ENCODE measurements at regions not wholly inside any gene's neighbourhood (a gene's known extent, or its start where the extent isn't known, plus 50 kb on each side); places are given as distances from the start of the nearest gene placed in this dataset.
"Not testable (repeated sequence)": the region's sequence is repeated elsewhere in the genome, so short reads cannot be mapped to it uniquely, and the experiment has no call there.

DNA sequence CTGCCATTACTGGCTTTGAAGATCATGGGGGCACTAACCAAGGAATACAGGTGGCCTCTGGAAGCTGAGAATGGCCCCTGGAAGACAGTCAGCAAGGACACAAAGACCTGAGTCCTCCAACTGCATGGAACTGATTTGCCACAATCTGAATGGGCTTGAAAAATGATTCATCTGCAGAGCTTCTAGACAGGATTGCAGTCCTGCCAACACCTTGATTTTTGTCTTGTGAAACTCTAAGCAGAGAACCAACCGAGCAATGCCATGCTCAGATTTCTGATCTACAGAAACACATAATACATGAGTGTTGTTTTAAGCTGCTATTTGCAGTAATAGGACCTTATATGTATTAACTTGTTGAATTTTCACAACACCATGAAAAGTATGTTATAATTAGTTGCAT, 66.1 kb upstream of the SLC13A1 start:
- in situ Hi-C loops (cut with HindIII; ENCODE audit: low sequenced_read_pairs), result no loop called here

DNA sequence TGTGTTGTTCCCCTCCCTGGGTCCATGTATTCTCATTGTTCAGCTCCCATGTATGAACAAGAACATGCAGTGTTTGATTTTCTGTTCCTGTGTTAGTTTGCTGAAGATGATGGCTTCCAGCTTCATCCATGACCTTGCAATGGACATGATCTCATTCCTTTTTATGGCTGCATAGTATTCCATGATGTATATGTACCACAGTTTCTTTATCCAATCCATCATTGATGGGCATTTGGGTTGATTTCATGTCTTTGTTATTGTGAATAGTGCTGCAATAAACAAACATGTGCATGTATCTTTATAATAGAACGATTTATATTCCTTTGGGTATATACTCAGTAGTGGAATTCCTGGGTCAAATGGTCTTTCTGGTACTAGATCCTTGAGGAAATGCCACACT, 65.1 kb upstream of the SLC13A1 start:
- in situ Hi-C loops (cut with HindIII; ENCODE audit: low sequenced_read_pairs), result not testable (repeated sequence)

DNA sequence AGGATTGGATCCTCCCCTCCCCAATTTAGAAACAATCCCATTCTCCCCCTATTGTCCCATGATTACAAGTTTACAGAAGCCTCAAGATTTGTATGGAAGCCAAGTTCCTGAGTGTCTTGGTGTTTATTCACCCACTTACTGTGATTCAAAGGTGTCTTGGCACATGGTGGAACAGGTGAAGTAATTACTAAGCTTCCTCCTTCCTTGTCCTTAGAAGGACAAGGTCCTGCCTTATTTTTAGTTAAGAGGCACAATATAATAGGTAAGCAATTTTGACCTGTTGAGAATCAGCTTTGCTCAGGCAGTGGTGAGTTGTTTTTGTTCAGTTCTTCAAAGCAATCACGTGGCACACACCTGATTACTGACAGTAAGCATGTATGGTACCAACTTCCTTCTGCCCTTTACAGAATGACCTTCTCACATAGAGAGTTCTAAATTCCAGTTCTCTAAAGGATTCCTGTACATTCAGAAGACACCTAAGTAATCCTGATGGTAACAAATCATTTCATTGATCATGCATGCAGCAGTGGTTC, 60.7 kb upstream of the SLC13A1 start:
- in situ Hi-C loops (cut with HindIII; ENCODE audit: low sequenced_read_pairs), result no loop called here

DNA sequence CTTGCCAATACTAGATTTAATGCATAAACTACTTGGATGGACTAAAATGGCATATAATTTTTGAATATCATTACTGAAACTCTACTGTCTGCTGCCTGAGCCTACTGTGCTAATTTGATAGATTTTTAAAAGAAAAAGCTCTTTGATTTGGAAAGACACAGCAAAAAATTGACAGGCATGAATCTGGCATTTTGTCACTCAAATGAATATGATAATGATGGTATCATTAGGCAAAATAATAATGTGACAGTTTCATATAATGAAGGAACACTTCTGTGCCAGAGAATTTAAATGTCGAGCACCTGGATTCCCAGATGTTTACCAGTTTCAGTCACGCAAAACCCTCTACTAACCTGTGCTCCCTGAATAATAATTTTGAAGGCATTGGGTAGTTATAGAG, 60.0 kb upstream of the SLC13A1 start:
- in situ Hi-C loops (cut with HindIII; ENCODE audit: low sequenced_read_pairs), result no loop called here

Data from DLD1 (cell line).